GM21825 (cell line): ENCODE measurements at regions not wholly inside any gene's neighbourhood (a gene's known extent, or its start where the extent isn't known, plus 50 kb on each side); places are given as distances from the start of the nearest gene placed in this dataset.
"Not testable (repeated sequence)": the region's sequence is repeated elsewhere in the genome, so short reads cannot be mapped to it uniquely, and the experiment has no call there.

Source experiments
- ATAC-seq: cut with Tn5 transposase; IDR thresholded peaks from one replicate; pipeline ENCODE4 v1.9.1; 2021; ENCODE audit warnings: mild to moderate bottlenecking, moderate library complexity; ENCODE audit not compliant: unreplicated experiment

- ATAC-seq, result no peak
Measured at GRCh38 chr12:13404631-13405473, 208.3 kb downstream of the EMP1 start.

DNA sequence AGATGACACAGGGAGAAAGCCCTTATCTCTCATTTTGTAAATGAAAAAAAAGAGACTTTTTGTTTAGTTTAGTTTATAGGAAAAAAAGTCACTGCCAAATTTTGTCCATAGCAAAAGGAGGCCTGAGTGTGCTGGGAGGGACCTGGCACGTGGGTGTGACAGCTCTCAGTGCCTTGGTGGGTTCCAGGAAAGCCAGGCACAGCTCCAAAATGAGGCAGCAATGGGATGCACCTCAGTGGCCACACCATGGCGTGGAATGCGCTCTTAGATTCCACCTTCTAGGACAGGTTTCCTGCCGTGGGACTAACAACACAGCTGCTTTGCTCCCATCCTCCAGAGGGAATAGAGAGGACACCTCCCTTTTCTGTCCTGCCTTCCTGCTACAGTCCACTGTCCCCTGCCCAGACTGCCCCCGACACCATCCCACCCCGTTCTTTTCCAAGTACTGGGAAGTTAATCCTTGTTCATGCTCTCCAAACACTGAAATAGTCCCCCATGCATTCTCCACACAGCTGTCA lies 207.6 kb downstream of the EMP1 start:
- no peak for ATAC-seq

- ATAC-seq, result not testable (repeated sequence)
Measured at GRCh38 chr12:13391375-13391774, 194.8 kb downstream of the EMP1 start.

DNA sequence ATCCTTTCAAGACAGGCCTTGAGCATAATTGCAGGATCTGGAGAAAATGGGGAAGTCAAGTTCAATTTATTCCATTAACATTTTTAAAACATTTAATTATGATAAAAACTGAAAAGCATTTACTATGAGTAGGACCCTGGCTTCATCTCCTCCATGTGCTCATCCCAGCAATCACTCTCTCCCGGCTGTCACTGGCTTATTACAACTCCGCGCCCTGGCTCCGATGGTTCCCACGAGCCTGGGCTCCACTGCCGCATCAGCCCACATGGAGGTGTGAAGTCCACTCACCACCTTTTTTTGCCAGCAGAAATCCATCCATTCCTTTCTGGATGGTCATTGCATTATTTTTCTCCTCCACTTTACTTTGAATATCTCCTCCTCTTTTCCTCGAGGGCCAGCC lies 194.4 kb downstream of the EMP1 start:
- no peak for ATAC-seq

GRCh38 chr12:13390381-13390861 lies 193.9 kb downstream of the EMP1 start:
- ATAC-seq, result no peak

DNA sequence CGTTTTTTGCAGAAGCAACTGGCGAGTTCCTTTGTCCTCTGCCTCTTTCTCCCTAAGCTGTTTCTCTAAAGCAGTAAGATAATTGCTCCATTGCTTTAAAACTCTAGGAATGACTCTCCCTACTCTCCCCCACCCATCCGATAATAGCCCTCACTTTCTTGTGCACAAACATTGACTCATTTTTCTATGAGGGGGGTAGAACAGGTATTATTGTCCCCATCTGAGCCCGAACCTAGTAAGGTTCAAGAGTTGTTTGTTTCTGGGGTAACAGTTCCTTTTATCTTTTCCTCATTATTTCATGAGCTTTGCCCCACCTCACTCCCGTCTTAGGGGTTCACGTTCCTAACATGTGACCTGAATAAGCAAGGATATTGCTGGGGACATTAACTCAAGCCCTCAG lies 190.6 kb downstream of the EMP1 start:
- ATAC-seq, result no peak

DNA sequence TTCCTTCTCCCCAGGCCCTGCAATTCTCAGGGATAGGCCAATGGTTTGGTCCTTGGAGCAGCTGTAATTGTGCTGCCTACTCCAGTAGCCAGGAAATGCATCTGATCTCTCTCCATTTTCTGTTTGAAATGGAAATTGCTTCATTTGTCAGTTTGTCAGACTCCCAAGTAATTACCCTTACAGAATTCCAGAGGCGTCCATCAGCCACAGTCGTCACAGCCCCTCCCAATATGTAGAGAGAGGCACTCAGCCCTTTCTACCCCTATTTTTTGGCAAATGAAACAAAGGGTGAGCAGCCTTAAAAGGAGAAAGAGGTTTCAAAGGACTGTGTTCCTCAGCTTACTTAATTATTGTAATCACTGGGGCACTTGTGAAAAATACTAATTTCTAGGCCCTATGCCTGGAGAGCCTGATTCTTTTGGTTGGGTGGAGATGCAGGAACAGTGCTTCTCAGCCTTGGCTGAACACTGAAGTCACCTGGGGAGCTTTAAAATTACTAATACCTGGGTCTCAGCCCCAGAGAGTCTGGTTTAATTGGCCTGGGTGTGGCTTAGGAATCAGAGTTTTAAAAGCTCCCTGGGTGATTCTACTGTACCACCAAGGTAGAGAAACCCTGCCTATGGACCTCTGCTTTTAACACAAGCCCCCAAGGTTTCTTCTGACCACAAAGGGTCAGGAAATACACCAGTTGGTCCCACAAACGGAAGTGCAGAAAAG lies 190.0 kb downstream of the EMP1 start:
- ATAC-seq, result no peak

DNA sequence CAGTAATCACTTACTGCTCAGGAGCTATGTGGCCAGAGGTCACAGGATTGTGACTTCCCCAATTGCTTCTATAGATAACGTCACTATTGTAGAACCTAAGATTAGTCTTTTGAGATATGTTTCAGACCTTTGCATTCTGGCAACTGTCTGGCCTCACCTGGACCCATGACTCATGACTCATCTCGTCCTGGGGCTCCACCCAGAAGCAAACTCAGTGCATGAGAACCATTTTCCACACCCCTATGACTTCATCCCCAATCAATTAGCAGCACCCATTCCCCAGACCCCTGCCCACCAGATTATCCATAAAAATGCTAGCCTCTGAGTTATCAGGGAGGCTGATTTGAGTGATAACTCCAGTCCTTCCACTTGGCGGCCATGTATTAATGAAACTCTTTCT lies 186.9 kb downstream of the EMP1 start:
- ATAC-seq, result no peak

GRCh38 chr12:13380297-13380696 lies 183.8 kb downstream of the EMP1 start:
- no peak for ATAC-seq

DNA sequence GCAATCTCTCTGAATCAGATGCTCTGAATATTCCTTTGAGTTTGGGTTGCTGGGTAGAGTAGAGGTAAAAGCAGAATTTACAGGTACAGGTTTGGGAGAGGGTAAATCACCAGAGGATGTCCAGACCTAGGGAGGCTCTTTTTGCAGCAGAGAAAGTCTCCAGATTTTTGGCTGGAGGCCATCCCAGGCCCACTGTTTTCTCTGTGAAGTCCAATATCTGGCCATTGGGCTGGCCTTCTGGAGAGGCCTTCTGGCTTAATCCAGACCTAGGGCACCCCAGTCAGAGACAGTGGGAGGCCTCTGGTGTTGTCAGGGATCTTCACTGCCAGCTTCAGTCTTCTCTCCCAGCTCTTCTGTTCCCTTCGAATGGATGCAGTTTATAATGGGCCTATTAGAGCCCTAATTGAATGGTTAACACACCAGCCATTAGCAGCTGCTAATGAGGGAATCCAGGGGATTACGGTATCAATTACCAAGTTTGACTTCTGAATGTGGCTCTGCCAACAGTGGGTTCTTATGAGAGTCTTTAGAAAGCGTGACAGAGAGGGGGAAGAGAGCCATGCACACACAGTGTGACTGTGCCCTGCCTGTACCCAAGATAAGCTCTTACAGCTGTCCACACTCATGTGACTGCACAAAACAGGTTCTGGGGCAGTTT lies 183.1 kb downstream of the EMP1 start:
- no peak for ATAC-seq

- no peak for ATAC-seq
Measured at GRCh38 chr12:13377698-13378097, 181.2 kb downstream of the EMP1 start.

- no peak for ATAC-seq
Measured at GRCh38 chr12:13376610-13377373, 180.3 kb downstream of the EMP1 start.

GRCh38 chr12:13375583-13376345 lies 179.2 kb downstream of the EMP1 start:
- no peak for ATAC-seq

DNA sequence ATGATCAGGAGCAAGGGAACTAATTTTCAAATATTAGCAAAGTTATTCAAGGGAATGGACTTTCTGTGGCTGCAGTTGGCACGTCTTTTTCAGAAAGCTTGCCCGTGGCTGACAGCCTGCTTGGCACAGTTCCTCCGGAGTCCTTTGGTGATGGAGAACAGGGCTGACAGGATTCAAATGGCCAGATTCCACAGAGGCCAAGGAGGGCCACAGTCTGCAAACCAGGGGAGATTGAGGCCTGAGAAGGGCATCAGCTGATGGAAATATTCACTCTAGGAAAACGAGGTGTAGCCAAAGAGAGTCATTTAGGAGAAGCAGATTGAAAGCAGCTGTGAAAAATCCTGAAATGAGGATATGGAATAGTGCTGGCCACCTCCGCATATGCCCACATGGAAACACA lies 178.3 kb downstream of the EMP1 start:
- ATAC-seq, result no peak

- no peak for ATAC-seq
Measured at GRCh38 chr12:13373803-13374202, 177.3 kb downstream of the EMP1 start.

DNA sequence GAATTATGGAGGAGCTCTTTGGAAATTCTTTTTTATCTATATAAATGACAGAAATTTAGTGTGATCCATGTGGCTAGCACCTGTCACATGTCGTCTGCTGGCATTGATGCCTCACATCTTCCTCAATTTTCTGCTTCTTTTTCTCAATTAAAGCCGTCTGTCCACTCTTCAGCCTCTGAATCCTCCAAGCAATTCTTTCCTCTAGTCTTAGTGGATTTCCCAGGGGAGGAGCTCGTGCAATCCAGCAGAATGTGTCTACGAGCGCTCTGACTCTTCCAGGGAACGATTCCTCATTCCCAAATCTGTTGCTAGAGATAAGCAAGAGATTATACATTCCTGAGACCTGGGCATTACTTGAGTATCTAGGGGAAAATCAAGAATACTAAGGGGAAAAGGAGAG lies 176.6 kb downstream of the EMP1 start:
- no peak for ATAC-seq

- no peak for ATAC-seq
Measured at GRCh38 chr12:13372386-13372785, 175.9 kb downstream of the EMP1 start.

GRCh38 chr12:13371797-13372196 lies 175.3 kb downstream of the EMP1 start:
- no peak for ATAC-seq

- no peak for ATAC-seq
Measured at GRCh38 chr12:13371367-13371766, 174.8 kb downstream of the EMP1 start.

DNA sequence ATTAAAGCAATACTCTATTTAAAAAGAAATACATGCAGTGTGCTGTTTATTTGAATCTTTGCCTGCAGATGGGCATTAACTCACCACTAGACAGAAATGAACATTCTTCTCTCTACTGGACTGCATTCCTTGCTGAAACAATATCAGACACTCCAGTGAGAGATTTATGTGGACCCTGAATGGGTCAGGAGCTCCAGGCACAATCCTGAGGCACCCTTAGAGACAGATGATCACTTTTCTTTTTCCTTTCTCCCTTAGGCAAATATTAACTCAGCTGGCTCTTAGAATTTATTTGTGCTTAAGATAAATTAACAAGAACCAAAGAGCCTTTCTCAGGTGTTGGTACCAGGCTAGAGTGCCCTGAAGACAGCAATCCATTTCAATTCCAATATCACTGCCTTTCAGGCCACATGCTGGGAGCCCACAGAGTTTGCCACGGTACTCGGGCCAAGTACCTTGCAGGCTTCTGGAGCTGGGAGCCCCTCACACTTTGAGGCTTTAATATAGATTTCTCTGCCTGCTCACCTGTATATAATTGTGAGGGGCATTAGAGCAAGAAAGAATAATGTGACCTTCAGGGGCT lies 173.0 kb downstream of the EMP1 start:
- ATAC-seq, result no peak
